K562 (cell line): ENCODE measurements at regions not wholly inside any gene's neighbourhood (a gene's known extent, or its start where the extent isn't known, plus 50 kb on each side); places are given as distances from the start of the nearest gene placed in this dataset.

ENCODE experiments used
- ATAC-seq: fragments of 200-7000 bp; cut with Tn5 transposase; 3 replicates; pipeline ENCODE4 v1.9.1; 2020; ENCODE audit warnings: moderate library complexity
- BruUV-seq: library from RNA; stranded (reverse); fragments of 400-500 nt; replicated peaks from 2 replicates; lab custom pipeline; 2021; lab: Mats Ljungman, UMichigan
- CTCF ChIA-PET: fragments of 300-600 bp; formaldehyde crosslinking; extraction: SDS; loops from one replicate; lab custom pipeline; 2021; ENCODE audit warnings: low intra/inter-chr PET ratio; lab: Yijun Ruan, JAX
- POLR2A ChIA-PET: fragments of 300-600, 350-650 bp; sonication (Branson Sonifier 250); formaldehyde crosslinking; extraction: SDS; loops from one replicate; lab custom pipeline; 2021; ENCODE audit warnings: antibody characterized with exemption, inconsistent platforms; lab: Yijun Ruan, JAX
- DNase-seq, 4 experiments: peaks; one replicate each; pipeline versions ENCODE4 v3.0.0 to v3.0.0-alpha.2; 2011 to 2018; ENCODE audit warnings: low spot score in 3 of 4, mixed read lengths in 3 of 4; ENCODE audit errors: extremely low read depth in 1 of 4
- FAIRE-seq: peaks from 2 replicates; lab custom pipeline; 2011; peaks lifted over from hg19 to GRCh38; lab: Jason Lieb, UNC
- H2AFZ ChIP-seq: 2 replicates; pipeline ENCODE4 v1.6.0; 2011; ENCODE audit warnings: low read depth, low read length, control low read depth, inconsistent platforms
- H3K27ac ChIP-seq: fragments of 200-600 bp; 3 replicates; pipeline ENCODE4 v1.8.0; 2011; ENCODE audit warnings: low read depth, mild to moderate bottlenecking, control low read depth, inconsistent platforms, low read length, moderate library complexity, mixed read lengths; ENCODE audit errors: extremely low read depth
- H3K27me3 ChIP-seq, 2 experiments: fragments of 300-600 bp in 1 of 2; 2 replicates in 1 of 2; 3 replicates in 1 of 2; pipeline versions ENCODE4 v1.6.0 to v1.8.0; 2011; ENCODE audit warnings: inconsistent platforms in 2 of 2, low read length in 2 of 2, mild to moderate bottlenecking in 1 of 2, mixed read lengths in 1 of 2, moderate library complexity in 1 of 2; ENCODE audit not compliant: control insufficient read depth in 2 of 2, insufficient read depth in 2 of 2
- H3K36me3 ChIP-seq: fragments of 300-600 bp; 3 replicates; pipeline ENCODE4 v1.8.0; 2011; ENCODE audit warnings: mild to moderate bottlenecking, low read length, inconsistent platforms; ENCODE audit not compliant: control insufficient read depth, insufficient read depth
- H3K4me1 ChIP-seq, 2 experiments: fragments of 200-600 bp in 1 of 2; replicated peaks in 1 of 2; 2 replicates in 1 of 2; 3 replicates in 1 of 2; pipeline versions ENCODE4 v1.5.1 to v1.8.0; 2011; ENCODE audit warnings: inconsistent platforms in 2 of 2, low read length in 2 of 2, mild to moderate bottlenecking in 1 of 2, mixed read lengths in 1 of 2, moderate library complexity in 1 of 2; ENCODE audit not compliant: control insufficient read depth in 2 of 2, insufficient read depth in 2 of 2
- H3K4me2 ChIP-seq: 2 replicates; pipeline ENCODE4 v1.6.1; 2011; ENCODE audit warnings: low read length, control low read depth, inconsistent platforms, mixed read lengths; ENCODE audit not compliant: insufficient read depth
- H3K4me3 ChIP-seq: fragments of 200-600 bp; sonication (generic), shearing (Covaris generic); 2 replicates; pipeline ENCODE4 v1.5.1; 2016; ENCODE audit warnings: control low read depth, inconsistent platforms
- H3K79me2 ChIP-seq: fragments of 200-600 bp; 3 replicates; pipeline ENCODE4 v1.8.0; 2011; ENCODE audit warnings: low read length, inconsistent platforms; ENCODE audit not compliant: control insufficient read depth, insufficient read depth
- H3K9ac ChIP-seq, 2 experiments: 2 replicates each; pipeline versions ENCODE4 v1.6.0 to v1.6.1; 2011; ENCODE audit warnings: low read depth in 2 of 2, low read length in 2 of 2, control low read depth in 1 of 2, inconsistent platforms in 1 of 2, mild to moderate bottlenecking in 1 of 2, mixed read lengths in 1 of 2; ENCODE audit not compliant: insufficient read depth in 1 of 2
- H3K9me1 ChIP-seq: one replicate; pipeline ENCODE4 v1.6.0; 2011; ENCODE audit warnings: inconsistent platforms, mild to moderate bottlenecking, low read length, moderate library complexity; ENCODE audit not compliant: control insufficient read depth, insufficient read depth
- H3K9me3 ChIP-seq: replicated peaks from 2 replicates; pipeline ENCODE4 v1.5.1; 2011; ENCODE audit warnings: low read depth, low read length, inconsistent platforms; ENCODE audit not compliant: control insufficient read depth, insufficient read depth
- H4K20me1 ChIP-seq: replicated peaks from 2 replicates; pipeline ENCODE4 v1.6.1; 2011; ENCODE audit warnings: low read length, inconsistent platforms, mixed read lengths; ENCODE audit not compliant: control insufficient read depth, insufficient read depth
- ARID1B ChIP-seq: fragments of 450-650 bp; IDR thresholded peaks from 2 replicates; pipeline ENCODE4 v1.6.1; 2016; ENCODE audit warnings: antibody characterized with exemption, mild to moderate bottlenecking, inconsistent platforms
- BRD9 ChIP-seq: fragments of 450-650 bp; IDR thresholded peaks from 2 replicates; pipeline ENCODE4 v1.6.1; 2018; ENCODE audit warnings: low read depth; ENCODE audit not compliant: partially characterized antibody
- ELK1 ChIP-seq: sonication (generic); formaldehyde crosslinking; IDR thresholded peaks from 2 replicates; pipeline ENCODE4 v1.8.1; 2022; ENCODE audit warnings: missing genetic modification reagents
- FOXA1 ChIP-seq: fragments of 450-650 bp; IDR thresholded peaks from 2 replicates; pipeline ENCODE4 v1.6.1; 2016; ENCODE audit warnings: mild to moderate bottlenecking, borderline replicate concordance
- JUND ChIP-seq, 2 experiments: IDR thresholded peaks; 2 replicates in 1 of 2; 3 replicates in 1 of 2; pipeline ENCODE4 v1.6.1; 2011; ENCODE audit warnings: borderline replicate concordance in 2 of 2, low read depth in 2 of 2, low read length in 2 of 2, improper control_type of control experiment in 1 of 2, missing biosample characterization in 1 of 2, missing genetic modification characterization in 1 of 2, missing genetic modification reagents in 1 of 2
- MCM5 ChIP-seq: fragments of 450-650 bp; IDR thresholded peaks from 2 replicates; pipeline ENCODE4 v1.6.1; 2016; ENCODE audit warnings: low read depth
- NFE2 ChIP-seq: IDR thresholded peaks from 2 replicates; pipeline ENCODE4 v1.6.1; 2014; ENCODE audit warnings: antibody characterized with exemption, low read depth
- PRPF4 ChIP-seq: fragments of 200-400 bp; formaldehyde crosslinking; IDR thresholded peaks from one replicate; pipeline ENCODE4 v1.6.1; 2017; ENCODE audit warnings: low read length, low read depth, mild to moderate bottlenecking; ENCODE audit not compliant: insufficient read depth, poor library complexity, severe bottlenecking
- RAD21 ChIP-seq, 2 experiments: fragments of 250-450 bp in 1 of 2; fragments of 450-650 bp in 1 of 2; sonication (Bioruptor Pico) in 1 of 2; formaldehyde crosslinking in 1 of 2; IDR thresholded peaks in 1 of 2; conservative IDR thresholded peaks in 1 of 2; 2 replicates each; pipeline versions ENCODE4 v1.4.0 to v1.8.0; 2020 to 2022; ENCODE audit warnings: mild to moderate bottlenecking in 2 of 2, moderate library complexity in 1 of 2
- SMARCA5 ChIP-seq: fragments of 450-650 bp; IDR thresholded peaks from 2 replicates; pipeline ENCODE4 v1.6.1; 2016
- SRSF9 ChIP-seq: fragments of 200-400 bp; formaldehyde crosslinking; IDR thresholded peaks from 2 replicates; pipeline ENCODE4 v1.6.1; 2017; ENCODE audit warnings: low read depth, low read length, borderline replicate concordance
- TCFL5 ChIP-seq: fragments of 250-450 bp; sonication (Bioruptor Pico); conservative IDR thresholded peaks from 2 replicates; pipeline ENCODE4 v1.6.1; 2021; ENCODE audit warnings: mild to moderate bottlenecking, moderate library complexity, matching md5 sums
- VEZF1 ChIP-seq: fragments of 200-800 bp; sonication (Bioruptor generic); IDR thresholded peaks from 2 replicates; pipeline ENCODE4 v1.6.1; 2017; ENCODE audit warnings: missing genetic modification characterization, missing compliant biosample characterization
- ZBTB11 ChIP-seq, 3 experiments: fragments of 200-800 bp in 1 of 3; fragments of 250-450 bp in 1 of 3; fragments of 450-650 bp in 1 of 3; sonication (Bioruptor Pico) in 1 of 3; sonication (Bioruptor generic) in 1 of 3; formaldehyde crosslinking in 1 of 3; IDR thresholded peaks; 2 replicates each; pipeline versions ENCODE4 v1.6.1 to v1.8.0; 2016 to 2022; ENCODE audit warnings: mild to moderate bottlenecking in 2 of 3, missing genetic modification characterization in 2 of 3, missing compliant biosample characterization in 1 of 3, moderate library complexity in 1 of 3
- WGBS: fragments of 100-300 bp; shearing (Covaris generic); methylation state at CpG from one replicate; pipeline ENCODE4 v1.1.6; 2016; ENCODE audit warnings: low coverage, mixed read lengths; ENCODE audit not compliant: insufficient coverage; ENCODE audit errors: missing lambda C conversion rate; 5-methylcytosine and 5-hydroxymethylcytosine counted together
- in situ Hi-C: fragments of 300-500 bp; cut with MboI; formaldehyde crosslinking; loops from 4 replicates; pipeline ENCODE4 v1.15.0; 2018; ENCODE audit warnings: inconsistent platforms, mixed read lengths
- intact Hi-C: fragments of 100-400 bp; cut with micrococcal nuclease; formaldehyde crosslinking; loops from 2 replicates; pipeline ENCODE4 v1.14.2; 2022

- no peak for TF ChIP-seq ZBTB11 (CRISPR knock-in tag; IDR thresholded peaks at IDR 0.05)
These were observed 58.3 kb upstream of the EGFR start (continued) for GRCh38 chr7:54960517-54960916.

GRCh38 chr7:54961391-54961790 lies 57.4 kb upstream of the EGFR start:
- ATAC-seq (no peak), FAIRE-seq (no peak), DNase-seq (no peak)
- Histone ChIP-seq H2AFZ (no peak overlapping the region), H3K36me3 (no peaks in the 10 kb centered on the region), H3K4me1 (no peaks in the 10 kb centered on the region), H4K20me1 (no peaks in the 10 kb centered on the region), H3K4me3 (no peak overlapping the region), H3K9ac (no peak overlapping the region), H3K27me3 (peaks cover 0 to 6% of the 10 kb centered on the region in 2 experiments; a peak in 2 of 5 replicates), H3K4me2 (no peak overlapping the region), H3K79me2 (no peaks in the 10 kb centered on the region), H3K9me3 (no peaks in the 10 kb centered on the region), H3K9me1 (no peaks in the 10 kb centered on the region), H3K27ac (no peak overlapping the region)
- ChIA-PET CTCF (no interaction called here), POLR2A (no interaction called here)
- intact Hi-C loops, result no loop called here
- in situ Hi-C loops, result no loop called here
- BruUV-seq, result no TSS peak
- 2% methylated on average over 6 of the region's 6 CpGs for WGBS
- TF ChIP-seq VEZF1 (CRISPR knock-in tag) (no peak), ARID1B (0 out of 2 replicates have a peak, but pooled peaks have one; percentile 14), ELK1 (CRISPR knock-in tag) (no peak), MCM5 (no peak), TCFL5 (CRISPR knock-in tag) (no peak), PRPF4 (no peak), SRSF9 (no peak), BRD9 (no peak), NFE2 (peak; percentile 49), SMARCA5 (no peak), FOXA1 (no peak), RAD21 (CRISPR knock-in tag; conservative IDR thresholded peaks at IDR 0.05 in 1 of 2, IDR thresholded peaks at IDR 0.05 in 1 of 2) (no peak), JUND (IDR thresholded peaks at IDR 0.05; ENCODE audit: borderline replicate concordance, low read depth, low read length) (peak; percentile 50; the same call in 1 of the 2 replicates), JUND (tag; IDR thresholded peaks at IDR 0.05; ENCODE audit: borderline replicate concordance, low read depth, low read length) (peak; percentile 71; the same call in 2 of the 3 replicates)
